Cerebellar cortex (tissue), 1 donor: ENCODE measurements at regions not wholly inside any gene's neighbourhood (a gene's known extent, or its start where the extent isn't known, plus 50 kb on each side); places are given as distances from the start of the nearest gene placed in this dataset.
"Not testable (repeated sequence)": the region's sequence is repeated elsewhere in the genome, so short reads cannot be mapped to it uniquely, and the experiment has no call there.

Experiments
- DNase-seq: peaks from one replicate; pipeline ENCODE4 v3.0.0-alpha.2; 2015; ENCODE audit warnings: low spot score

DNA sequence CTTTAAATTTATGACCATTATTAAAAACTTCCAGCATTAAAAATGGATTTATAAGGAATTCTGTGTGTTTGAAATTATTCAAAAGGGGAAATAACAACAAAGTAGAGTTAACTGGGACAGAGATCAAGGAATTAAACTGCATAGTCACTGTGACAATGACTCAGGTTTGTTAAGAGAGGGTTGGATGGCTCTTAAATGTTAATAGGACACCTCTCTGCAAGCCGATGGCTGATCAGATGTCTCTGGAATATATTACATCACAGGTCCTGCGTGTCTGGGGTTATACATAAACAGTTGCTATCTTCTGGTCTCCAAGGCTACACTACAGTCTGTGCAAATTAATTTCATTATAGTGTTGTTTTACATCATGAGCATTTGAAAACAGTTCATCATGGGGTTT is 574.3 kb downstream of the COL12A1 start:
- DNase-seq, result no peak

DNA sequence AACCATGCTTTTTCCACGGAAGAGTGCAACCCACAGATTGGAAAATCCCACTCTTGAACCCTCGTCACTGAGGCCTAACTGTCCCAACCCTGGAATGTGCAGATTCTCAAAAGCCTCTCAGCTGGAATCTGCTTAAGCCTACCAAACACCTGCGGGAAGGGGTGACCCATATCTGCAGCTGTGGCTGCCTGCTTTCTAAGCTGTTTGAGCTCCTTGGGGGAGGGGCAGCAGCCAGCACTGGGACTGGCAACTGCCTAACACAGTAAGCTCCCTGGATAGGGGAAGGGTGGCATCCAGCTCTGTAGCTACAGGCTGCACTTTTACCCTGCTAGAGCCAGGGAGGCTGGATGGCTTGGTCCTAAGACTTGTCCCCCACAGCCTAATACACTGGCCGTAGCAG is 579.6 kb downstream of the COL12A1 start:
- DNase-seq, result no peak

DNA sequence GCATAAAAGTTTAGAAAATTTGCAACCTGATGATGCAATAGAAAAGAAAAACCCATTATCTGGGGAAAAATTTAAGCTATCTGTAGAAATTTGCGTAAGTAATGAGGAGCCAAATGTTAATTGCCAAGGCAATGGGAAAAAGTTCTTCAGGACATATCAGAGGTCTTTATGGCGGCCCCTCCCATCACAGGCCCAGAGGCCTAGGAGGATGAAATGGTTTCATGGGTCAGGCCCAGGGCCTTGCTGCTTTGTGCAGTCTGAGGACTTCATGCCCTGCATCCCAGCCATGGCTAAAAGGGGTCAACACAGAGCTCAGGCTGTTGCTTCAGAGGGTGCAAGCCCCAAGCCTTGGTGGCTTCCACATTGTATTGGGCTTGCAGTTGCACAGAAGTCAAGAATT is 582.8 kb downstream of the COL12A1 start:
- no peak for DNase-seq

DNA sequence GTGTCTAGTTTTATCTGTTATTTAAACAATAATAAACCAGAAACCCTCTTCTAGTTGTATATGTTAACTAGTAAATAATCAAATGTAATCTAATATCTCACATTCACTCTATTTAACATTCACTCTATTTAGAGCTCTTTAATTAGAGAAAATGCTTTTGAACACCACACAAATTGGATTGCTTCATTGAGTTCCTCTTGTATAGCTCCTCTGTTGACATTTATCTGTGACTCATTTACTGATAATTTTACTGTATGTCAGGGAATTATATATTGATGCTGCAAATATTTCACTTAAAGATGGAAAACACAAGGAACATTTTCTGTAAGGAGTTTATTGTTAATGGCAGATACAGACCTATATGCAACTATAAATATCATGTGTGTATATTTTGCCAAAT is 594.6 kb downstream of the COL12A1 start:
- DNase-seq, result no peak

DNA sequence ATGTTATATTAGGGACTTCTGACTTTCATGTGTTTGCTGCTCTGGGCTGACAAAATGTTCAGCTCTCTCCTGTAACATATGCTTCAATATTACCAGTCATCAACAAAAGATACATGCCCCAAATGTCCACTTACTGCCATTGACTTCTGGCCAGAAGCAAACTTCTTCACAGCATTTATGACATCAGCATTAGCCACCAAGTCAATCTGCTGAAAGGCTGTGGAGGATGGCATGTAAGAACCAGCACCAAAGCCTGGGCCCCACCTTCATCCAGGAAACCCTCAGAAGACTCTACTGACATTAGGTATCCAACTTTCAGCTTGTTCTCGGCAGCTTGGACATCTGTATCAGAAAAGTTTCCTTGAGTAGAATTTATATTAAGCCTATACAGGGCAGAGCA is 595.5 kb downstream of the COL12A1 start:
- DNase-seq, result no peak

DNA sequence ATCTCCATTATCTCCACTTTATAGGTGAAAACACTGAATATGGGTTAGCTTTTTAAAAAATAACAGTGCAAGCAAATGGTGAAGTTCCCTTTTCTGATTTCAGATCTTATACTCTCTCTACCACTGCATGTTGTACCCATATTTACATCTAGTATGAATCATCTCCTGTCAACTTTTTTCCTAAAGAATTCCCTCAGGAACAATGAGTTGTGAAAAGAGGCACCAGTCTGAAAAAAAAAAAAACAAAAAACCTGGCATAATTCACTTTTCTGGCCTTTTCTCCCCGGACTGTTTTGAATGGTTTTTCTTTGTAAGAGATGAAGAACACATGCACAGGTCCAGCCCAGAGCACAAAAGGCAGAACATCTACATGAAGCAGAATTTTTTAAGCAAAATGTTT is 596.0 kb downstream of the COL12A1 start:
- DNase-seq, result no peak

DNA sequence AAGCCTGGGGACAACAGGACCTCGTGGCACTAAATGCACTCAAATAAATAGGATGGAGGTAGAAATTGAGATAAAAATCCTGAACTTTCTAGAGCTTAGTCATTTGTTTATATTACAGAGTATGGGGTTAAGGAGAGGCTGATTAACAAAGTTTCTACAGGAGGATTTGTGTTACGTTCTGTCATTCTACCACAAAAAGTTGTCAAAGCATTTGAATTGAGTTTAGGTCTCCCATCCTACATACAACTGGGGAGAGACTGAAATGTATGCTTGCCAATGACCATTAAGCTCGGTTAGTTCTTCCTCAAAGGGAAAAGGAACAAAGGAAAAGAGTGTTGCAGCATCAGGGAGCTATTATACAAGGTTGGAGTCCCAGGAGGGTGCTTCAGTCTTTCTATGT is 597.9 kb downstream of the COL12A1 start:
- no peak for DNase-seq

DNA sequence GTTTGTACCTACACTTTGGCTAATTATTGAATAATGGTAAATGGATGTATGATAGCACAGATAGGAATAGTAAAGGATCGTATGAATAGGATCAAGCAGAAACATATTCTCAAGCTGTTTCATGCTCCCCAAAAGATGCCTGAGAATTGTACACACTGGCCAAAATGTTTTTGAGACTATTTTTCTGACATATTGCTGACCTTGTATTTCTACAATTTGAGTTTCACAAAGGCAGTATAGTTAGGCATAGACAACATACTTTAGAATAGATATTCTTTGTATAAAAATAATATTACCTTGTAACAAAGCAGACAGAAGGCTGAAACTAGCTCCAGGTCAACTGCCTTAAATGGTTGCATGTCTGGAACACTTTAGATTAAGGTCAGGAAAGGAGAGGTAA is 598.4 kb downstream of the COL12A1 start:
- DNase-seq, result no peak

DNA sequence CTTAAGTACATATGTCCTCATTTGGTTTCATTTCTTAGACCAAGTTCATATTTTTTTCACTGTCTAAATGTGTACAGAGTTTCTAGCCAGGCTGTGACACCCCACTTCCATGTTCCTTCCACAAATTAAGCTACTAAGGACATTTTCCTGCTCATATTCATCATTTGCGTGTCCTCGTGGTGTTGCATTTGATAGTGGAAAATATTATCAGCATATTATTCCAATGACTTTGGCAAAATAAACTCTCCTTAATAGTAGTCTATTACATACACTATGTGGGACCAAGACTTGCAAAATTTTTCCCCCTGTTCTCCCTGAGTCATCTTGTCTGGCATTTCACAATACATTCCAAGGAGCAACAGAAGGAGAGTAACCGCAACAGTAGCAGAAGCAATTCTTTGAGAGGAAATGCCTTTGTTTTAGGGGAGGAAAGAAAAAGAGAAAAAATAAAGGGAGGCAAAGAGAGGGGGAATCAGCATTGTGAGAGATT is 599.2 kb downstream of the COL12A1 start:
- DNase-seq, result no peak

DNA sequence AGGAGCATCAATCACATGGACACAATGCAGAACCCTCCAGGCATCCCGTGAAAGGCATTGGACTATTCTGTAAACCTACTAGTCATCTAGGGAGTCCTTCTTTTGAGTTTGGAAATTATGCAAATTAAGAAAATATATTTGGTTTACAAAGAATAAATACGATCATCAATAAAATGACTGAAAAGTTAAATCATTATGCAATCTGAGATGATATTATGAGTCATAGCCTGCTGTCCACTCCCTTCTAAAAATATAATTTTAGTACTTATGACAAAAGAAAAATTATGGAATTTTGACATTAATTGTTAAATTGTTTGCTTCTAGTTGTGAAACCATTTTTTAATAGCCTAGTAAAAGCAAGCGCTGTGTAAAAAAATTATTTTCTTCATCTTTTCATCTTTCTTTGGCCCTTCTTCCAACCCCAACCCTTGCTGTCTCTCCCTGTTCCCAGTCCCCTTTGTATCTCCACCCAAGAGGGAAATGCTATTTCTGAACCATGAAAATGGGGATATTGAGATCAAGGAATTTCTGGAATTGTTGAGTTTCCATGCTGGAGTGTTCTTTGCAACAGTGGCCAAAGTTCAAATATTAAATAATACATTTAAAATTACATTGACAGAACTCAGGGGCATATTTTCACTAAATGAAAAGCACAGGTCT is 599.8 kb downstream of the COL12A1 start:
- DNase-seq, result no peak

DNA sequence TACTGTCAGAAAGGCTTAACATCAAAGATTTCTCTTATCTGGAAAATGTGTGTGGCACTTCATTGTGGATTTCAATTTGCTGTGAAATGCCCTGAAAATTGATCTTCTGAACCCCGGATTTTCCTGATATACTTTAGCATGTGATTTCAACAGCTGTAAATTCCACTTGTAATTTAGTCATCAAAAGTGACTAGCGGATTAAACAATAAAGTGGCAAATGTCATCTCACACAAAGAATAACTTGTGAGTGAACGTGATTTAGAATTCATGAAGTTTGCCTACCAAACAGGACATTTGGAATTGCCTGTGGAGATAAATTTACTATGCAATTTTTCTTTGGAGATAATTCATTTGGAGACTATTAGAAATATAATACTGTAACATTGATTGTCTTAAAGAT is 601.6 kb downstream of the COL12A1 start:
- DNase-seq, result no peak

DNA sequence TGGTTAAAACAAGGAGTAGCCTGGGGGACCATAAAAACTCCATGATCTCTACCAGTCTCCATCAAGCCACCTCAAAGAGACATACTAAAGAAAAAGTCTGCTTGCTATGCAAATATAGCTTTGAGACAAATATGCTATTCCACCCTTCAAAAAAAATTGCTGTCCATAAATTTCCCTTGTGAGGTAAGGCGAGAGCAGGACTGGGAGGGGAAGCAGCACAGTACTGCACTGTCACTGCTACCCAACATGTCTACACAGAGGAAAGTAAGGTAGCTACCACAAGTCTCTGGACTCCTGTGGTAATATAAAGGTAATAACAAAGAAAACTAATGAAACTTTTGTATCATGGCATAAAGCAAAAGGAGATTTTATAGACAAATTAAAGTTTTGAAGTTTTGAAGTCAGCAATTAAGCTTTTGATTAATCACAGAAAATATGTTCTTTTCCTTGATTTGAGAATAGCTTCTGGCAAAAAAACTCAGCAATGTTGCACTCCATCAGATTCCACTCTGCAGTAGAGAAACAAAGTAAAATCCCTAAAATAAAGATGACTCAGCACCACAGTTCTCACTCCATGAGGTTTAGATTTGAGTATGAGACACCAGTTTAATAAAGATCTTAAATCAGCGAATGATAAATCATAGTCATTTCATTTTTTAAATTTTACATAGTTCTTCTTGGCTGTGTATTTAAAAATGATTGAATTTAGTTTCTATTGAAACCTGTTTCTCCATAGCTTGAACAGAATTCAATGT is 602.4 kb downstream of the COL12A1 start:
- no peak for DNase-seq

DNA sequence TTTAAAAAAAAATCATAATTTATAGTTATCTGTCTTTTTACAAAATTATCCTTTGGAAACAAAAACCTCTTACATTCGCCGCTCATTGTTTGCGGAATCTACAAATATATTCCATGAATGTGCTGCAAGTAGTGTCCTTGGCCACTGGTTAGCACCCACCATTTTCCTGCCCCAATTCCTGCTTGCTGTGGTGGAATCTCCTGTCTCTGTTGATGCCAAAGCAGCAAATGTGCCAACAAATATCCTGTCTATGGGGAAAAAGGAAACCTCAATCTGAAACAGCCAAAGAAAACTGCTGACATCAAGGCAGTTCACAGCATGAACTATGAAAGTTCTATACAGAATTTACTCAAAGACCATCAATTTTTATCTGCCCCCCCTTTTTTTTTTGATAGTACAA is 603.6 kb downstream of the COL12A1 start:
- DNase-seq, result no peak

DNA sequence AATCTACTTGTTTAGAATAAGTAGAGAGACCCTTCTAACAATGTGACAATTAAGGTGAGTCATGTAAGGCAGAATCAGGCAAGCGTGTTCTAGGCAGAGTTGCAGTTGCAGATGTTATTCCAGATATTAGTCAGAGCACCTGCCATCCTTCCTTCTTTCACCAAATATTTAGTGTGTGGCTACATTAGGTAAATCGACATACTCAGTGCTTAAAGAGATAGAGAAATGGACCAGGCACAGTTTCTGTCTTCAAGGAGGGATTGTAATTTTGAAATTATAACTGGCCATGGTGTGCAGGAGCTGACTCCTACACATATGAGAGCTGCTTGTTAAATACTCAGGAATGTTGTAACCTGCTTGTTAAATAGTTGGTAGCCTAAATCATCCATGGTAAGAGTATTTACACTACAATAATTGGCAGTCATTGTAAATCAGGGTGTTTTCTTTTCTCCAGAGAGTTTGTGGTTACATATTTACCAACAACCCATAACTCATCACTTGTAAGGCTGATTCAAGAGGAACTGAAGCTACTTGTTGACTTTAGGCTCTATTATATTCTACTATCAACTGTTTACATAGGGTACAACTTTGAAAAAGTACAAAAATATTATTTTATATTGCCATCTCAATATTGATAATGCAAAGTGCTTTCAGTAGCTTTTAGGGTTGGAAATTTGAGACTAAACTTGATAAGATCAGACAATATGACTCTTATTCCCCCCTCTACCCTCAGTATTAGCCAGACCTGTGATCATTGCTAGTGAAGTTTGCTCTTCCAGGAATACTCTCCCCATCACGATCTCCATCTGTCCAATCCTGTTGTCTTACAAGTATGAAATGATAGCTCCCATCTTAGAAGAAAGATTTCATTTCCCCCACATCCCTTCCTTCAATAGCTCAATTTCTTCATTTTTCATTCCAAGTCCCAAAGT is 607.1 kb downstream of the COL12A1 start:
- DNase-seq, result no peak

DNA sequence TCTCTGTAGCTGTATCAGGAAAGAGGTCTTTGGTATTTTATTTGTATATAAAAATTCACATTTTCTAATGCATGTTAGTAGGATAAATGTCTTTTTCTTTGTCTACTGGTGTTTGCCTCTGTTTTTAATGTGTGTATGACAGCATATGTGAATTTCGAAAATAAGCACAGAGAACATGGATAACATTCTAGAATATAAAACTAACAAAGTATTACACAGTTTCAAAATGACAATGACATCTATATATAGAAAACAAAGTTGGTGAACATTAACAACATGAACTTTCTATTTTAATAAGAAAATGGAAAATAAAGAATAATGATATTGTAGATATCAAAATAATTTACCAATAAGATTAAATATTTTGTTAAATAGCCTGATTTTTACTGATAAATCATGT is 608.0 kb downstream of the COL12A1 start:
- DNase-seq, result no peak

DNA sequence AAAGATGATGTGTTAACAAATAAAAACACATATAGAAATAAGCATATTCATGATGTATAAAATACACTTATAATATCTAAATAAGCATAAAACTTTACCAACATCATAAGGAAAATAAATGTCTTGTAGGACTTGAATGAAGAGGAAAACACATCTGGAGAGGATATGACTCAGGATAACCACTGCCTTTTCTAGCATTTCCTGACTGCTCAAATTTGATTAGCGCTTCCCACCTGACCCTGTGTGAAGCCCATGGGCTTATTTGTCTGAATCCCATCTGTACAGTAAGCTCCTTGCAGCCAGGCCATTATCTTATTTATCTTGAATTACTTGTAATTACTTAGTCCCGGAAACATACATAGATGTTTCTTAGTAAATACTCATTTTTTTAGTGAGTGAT is 608.6 kb downstream of the COL12A1 start:
- DNase-seq, result no peak

DNA sequence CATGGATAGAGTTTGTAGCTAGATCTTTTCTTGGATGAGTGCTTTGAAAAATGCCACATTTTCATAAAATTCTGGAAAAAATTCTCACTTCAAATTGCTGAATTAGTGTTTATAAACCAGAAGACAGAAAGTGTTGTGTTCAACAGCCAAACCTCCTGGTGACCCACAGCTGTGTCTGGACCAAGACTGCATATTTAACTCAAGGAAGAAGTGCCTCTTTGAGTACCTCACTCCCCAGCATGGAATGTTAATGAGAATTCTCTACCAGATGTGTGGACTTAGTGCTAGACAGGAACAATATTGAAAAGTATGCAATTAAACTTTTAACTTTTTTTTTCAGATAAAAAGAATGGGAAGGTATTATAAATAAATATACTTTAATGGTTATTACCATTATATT is 609.3 kb downstream of the COL12A1 start:
- DNase-seq, result no peak

DNA sequence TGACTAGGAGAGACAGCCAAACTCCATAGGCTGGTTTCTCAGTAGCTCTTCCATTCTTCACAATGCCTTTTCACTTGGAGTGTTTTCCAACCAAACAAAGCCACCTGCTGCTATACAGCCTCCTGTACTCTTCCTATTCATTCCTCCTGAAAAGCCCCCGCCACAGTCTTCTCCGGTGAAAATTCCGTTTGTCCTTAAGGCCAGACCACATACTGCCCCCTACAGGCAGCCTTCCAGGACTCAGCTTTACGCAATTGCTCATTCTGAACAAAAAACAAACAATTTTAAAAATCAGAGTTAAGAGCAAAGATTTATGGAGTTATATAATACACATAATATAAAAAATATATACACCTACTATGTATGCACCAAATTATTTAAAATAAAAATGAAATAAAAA is 611.5 kb downstream of the COL12A1 start:
- DNase-seq, result not testable (repeated sequence)

DNA sequence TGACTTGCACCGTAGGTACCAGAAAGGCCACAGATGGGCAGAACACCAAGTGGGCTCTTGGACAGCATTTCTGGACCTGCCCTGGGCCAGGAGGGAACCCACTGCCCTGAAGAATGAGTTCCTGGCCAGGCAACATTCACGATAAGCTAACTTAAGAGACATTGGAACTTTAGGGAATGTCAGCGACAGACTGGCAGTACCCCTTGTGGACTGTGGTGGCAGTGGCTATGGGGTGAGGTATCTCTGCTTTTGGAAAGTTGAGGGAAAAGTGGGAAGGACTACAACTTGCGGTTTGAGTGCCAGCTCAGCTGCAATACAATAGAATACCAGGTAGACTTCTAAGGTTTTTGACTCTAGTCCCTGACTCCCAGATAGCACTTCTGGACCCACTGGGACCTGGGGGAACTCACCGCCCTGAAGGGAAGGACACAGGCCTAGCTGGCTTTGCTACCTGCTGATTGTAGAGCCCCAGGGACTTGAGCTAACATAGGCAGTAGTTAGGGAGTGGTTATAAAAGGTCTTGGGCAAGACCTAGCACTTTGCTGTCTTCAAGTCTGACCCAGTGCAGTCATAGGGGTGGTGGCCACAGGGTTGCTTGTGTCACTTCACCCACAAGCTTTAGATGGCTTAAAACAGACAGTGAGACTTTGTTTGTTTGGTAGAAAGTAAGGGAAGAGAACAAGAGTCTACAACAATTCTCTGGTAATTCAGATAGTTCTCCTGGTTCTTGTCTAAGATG is 617.6 kb downstream of the COL12A1 start:
- DNase-seq, result no peak

DNA sequence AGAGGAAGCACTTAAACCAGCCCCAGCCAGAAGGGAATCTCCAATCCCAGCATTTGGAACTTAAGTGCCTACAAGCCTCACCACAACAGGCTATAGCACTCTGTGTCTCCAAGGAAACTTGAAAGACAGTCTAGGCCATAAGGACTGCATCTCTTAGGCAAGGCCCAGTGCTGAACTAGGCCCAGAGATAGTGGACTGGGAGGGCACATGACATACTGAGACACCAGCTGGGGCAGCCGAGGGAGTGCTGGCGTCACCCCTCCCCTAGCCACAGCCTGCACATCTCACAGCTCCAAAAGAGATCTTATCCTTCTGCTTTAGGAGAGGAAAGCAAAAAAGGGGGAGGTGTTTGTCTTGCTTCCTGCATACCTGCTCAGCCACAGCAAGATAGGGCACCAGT is 618.5 kb downstream of the COL12A1 start:
- no peak for DNase-seq

DNA sequence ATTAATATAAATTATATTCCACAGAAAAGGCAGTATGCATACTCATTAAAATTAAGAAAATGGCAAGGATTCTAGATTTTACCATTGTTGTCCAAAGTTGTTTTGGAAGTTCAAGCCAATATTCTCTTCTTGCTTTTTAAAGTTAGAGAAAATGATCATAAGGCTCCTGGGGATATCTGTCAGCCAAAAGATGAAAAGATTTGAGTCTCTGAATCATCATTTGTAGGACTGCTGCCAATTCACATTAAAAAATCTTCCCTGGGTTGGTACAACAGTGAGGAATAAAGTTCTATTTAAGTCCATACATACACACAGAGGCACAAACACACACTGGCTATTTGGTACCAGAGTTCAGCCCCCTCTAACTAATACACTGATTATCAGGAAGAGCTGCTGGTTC is 620.1 kb downstream of the COL12A1 start:
- no peak for DNase-seq

DNA sequence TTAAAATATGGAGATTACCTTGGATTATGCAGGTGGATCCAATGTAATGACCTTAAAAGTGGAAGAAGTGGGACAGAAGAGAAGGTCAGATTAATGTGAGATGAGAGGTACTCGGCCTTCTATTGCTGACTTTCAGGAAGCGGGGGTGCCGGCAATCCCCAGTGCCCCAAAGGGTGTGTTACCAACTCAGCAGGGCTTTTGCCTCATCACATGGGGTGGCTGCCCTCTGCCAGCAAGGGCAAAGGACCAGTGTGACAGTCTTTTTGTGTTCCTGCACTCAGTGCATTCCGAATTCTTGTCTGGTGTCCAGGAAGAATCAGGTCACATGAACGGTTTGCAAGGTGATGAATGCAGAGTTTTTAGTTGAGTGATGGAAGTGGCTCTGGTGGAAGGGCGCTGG is 624.2 kb downstream of the COL12A1 start:
- no peak for DNase-seq
